ENCODE measurements at regions not wholly inside any gene's neighbourhood (a gene's known extent, or its start where the extent isn't known, plus 50 kb on each side); places are given as distances from the start of the nearest gene placed in this dataset.

- FAIRE-seq (no peak), DNase-seq (ENCODE audit: low spot score) (no peak)
Measured at GRCh38 chr2:181114021-181114420, 133.6 kb downstream of the UBE2E3 start.

GRCh38 chr2:181116261-181116660, 135.9 kb downstream of the UBE2E3 start:
- no peak for FAIRE-seq
- DNase-seq (ENCODE audit: low spot score): no peak

- FAIRE-seq (no peak), DNase-seq (ENCODE audit: low spot score) (no peak)
Measured at GRCh38 chr2:181117206-181117925, 137.0 kb downstream of the UBE2E3 start.

GRCh38 chr2:181120625-181121024, 140.2 kb downstream of the UBE2E3 start:
- no peak for DNase-seq (ENCODE audit: low spot score)
- FAIRE-seq: no peak

GRCh38 chr2:181121996-181122395, 141.6 kb downstream of the UBE2E3 start:
- DNase-seq (ENCODE audit: low spot score): no peak
- FAIRE-seq: no peak

GRCh38 chr2:181122601-181123000, 142.2 kb downstream of the UBE2E3 start:
- FAIRE-seq (no peak), DNase-seq (ENCODE audit: low spot score) (no peak)

GRCh38 chr2:181123798-181124231, 143.4 kb downstream of the UBE2E3 start:
- FAIRE-seq: no peak
- no peak for DNase-seq (ENCODE audit: low spot score)

- DNase-seq (ENCODE audit: low spot score): no peak
- FAIRE-seq: no peak
Measured at GRCh38 chr2:181124497-181124896, 144.1 kb downstream of the UBE2E3 start.

GRCh38 chr2:181125359-181125758, 145.0 kb downstream of the UBE2E3 start:
- no peak for DNase-seq (ENCODE audit: low spot score)
- no peak for FAIRE-seq

- DNase-seq (ENCODE audit: low spot score): no peak
- no peak for FAIRE-seq
Measured at GRCh38 chr2:181126311-181126868, 146.0 kb downstream of the UBE2E3 start.

GRCh38 chr2:181128199-181128598, 147.8 kb downstream of the UBE2E3 start:
- no peak for FAIRE-seq
- DNase-seq (ENCODE audit: low spot score): no peak

GRCh38 chr2:181129364-181130056, 149.1 kb downstream of the UBE2E3 start:
- FAIRE-seq (no peak), DNase-seq (ENCODE audit: low spot score) (no peak)

GRCh38 chr2:181130686-181131085, 150.3 kb downstream of the UBE2E3 start:
- FAIRE-seq: no peak
- no peak for DNase-seq (ENCODE audit: low spot score)

- FAIRE-seq: no peak
- DNase-seq (ENCODE audit: low spot score): no peak
Measured at GRCh38 chr2:181131584-181131983, 151.2 kb downstream of the UBE2E3 start.

GRCh38 chr2:181138816-181139215, 158.4 kb downstream of the UBE2E3 start:
- no peak for FAIRE-seq

GRCh38 chr2:181139831-181140230, 159.4 kb downstream of the UBE2E3 start:
- DNase-seq (ENCODE audit: low spot score) (no peak), FAIRE-seq (no peak)

More at GRCh38 chr2:181138816-181139215, 158.4 kb downstream of the UBE2E3 start:
- no peak for DNase-seq (ENCODE audit: low spot score)

- no peak for FAIRE-seq
- DNase-seq (ENCODE audit: low spot score): no peak
Measured at GRCh38 chr2:181140414-181140813, 160.0 kb downstream of the UBE2E3 start.

- FAIRE-seq: no peak
Measured at GRCh38 chr2:181140928-181141327, 160.5 kb downstream of the UBE2E3 start.

GRCh38 chr2:181141676-181142075, 161.3 kb downstream of the UBE2E3 start:
- no peak for FAIRE-seq

More at GRCh38 chr2:181140928-181141327, 160.5 kb downstream of the UBE2E3 start:
- DNase-seq (ENCODE audit: low spot score): no peak

GRCh38 chr2:181142514-181142913, 162.1 kb downstream of the UBE2E3 start:
- FAIRE-seq (no peak), DNase-seq (ENCODE audit: low spot score) (no peak)

More at GRCh38 chr2:181141676-181142075, 161.3 kb downstream of the UBE2E3 start:
- DNase-seq (ENCODE audit: low spot score): no peak

- DNase-seq (ENCODE audit: low spot score) (no peak), FAIRE-seq (no peak)
Measured at GRCh38 chr2:181143790-181144300, 163.4 kb downstream of the UBE2E3 start.

GRCh38 chr2:181145645-181146044, 165.2 kb downstream of the UBE2E3 start:
- DNase-seq (ENCODE audit: low spot score) (no peak), FAIRE-seq (no peak)

Data from RCC 7860 (cell line).